IMR-90 (cell line): ENCODE measurements at regions not wholly inside any gene's neighbourhood (a gene's known extent, or its start where the extent isn't known, plus 50 kb on each side); places are given as distances from the start of the nearest gene placed in this dataset.

Source experiments
- CEBPB ChIP-seq: IDR thresholded peaks from 2 replicates; pipeline ENCODE4 v1.6.1; 2012; ENCODE audit warnings: low read depth, low read length, improper control_type of control experiment
- CTCF ChIP-seq: conservative IDR thresholded peaks from 2 replicates; pipeline ENCODE4 v1.5.1; 2012; ENCODE audit warnings: mild to moderate bottlenecking, low read depth, low read length, improper control_type of control experiment
- MXI1 ChIP-seq: IDR thresholded peaks from 2 replicates; pipeline ENCODE4 v1.6.1; 2012; ENCODE audit warnings: low read depth, mild to moderate bottlenecking, low read length, moderate library complexity, borderline replicate concordance

GRCh38 chr3:159818997-159819500 is 169.6 kb upstream of the IL12A start:
- TF ChIP-seq CEBPB (no peak), CTCF (no peak), MXI1 (no peak)
